Epithelial cell of esophagus (primary cell): ENCODE measurements at regions not wholly inside any gene's neighbourhood (a gene's known extent, or its start where the extent isn't known, plus 50 kb on each side); places are given as distances from the start of the nearest gene placed in this dataset.

Experiments used
- DNase-seq: peaks from one replicate; pipeline ENCODE4 v3.0.0; 2010; ENCODE audit warnings: low read depth
- H3K4me3 ChIP-seq: 2 replicates; pipeline ENCODE4 v1.5.1; 2011; ENCODE audit warnings: mild to moderate bottlenecking, low read length, control low read depth
- CTCF ChIP-seq: IDR thresholded peaks from 2 replicates; pipeline ENCODE4 v1.5.1; 2011; ENCODE audit warnings: low read depth, mild to moderate bottlenecking, low read length, control low read depth, inconsistent platforms; ENCODE audit not compliant: insufficient read depth; ENCODE audit errors: missing control alignments

GRCh38 chr11:57871231-57871630 is 109.6 kb downstream of the CTNND1 start:
- DNase-seq, result no peak

GRCh38 chr11:57873196-57873911 is 111.8 kb downstream of the CTNND1 start:
- H3K4me3 ChIP-seq, result no peak overlapping the region
- no peak for TF ChIP-seq CTCF
- DNase-seq, result peak; percentile 90

More at GRCh38 chr11:57871231-57871630, 109.6 kb downstream of the CTNND1 start:
- no peak for TF ChIP-seq CTCF
- no peak overlapping the region for H3K4me3 ChIP-seq

GRCh38 chr11:57874981-57875380 is 113.4 kb downstream of the CTNND1 start:
- TF ChIP-seq CTCF, result no peak
- H3K4me3 ChIP-seq, result no peak overlapping the region
- DNase-seq, result no peak

- no peak for TF ChIP-seq CTCF
- no peak for DNase-seq
- no peak overlapping the region for H3K4me3 ChIP-seq
Measured at GRCh38 chr11:57881647-57882046, 120.0 kb downstream of the CTNND1 start.

- DNase-seq, result no peak
- no peak overlapping the region for H3K4me3 ChIP-seq
- TF ChIP-seq CTCF, result no peak
Measured at GRCh38 chr11:57883630-57884029, 122.0 kb downstream of the CTNND1 start.

- no peak overlapping the region for H3K4me3 ChIP-seq
- TF ChIP-seq CTCF, result no peak
- peak; percentile 57 for DNase-seq
Measured at GRCh38 chr11:57885298-57886050, 123.9 kb downstream of the CTNND1 start.
